ENCODE measurements at regions not wholly inside any gene's neighbourhood (a gene's known extent, or its start where the extent isn't known, plus 50 kb on each side); places are given as distances from the start of the nearest gene placed in this dataset.

- DNase-seq (ENCODE audit: low spot score): no peak
- no peak overlapping the region for H3K27ac ChIP-seq
- no peak for TF ChIP-seq CTCF (conservative IDR thresholded peaks at IDR 0.05; ENCODE audit: low read depth)
- POLR2A ChIA-PET (ENCODE audit: low non-redundant PET): no interaction called here
- CTCF ChIA-PET: interaction anchor here (0.6 kb wide), 1 partner anchor 1943 kb away, joined by 7 read pairs; no protein-coding TSS in a partner anchor
These were observed 358.7 kb upstream of the TFPI start for GRCh38 chr2:187912950-187913349.

GRCh38 chr2:187915810-187916209 lies 361.6 kb upstream of the TFPI start:
- no peak for TF ChIP-seq CTCF (conservative IDR thresholded peaks at IDR 0.05; ENCODE audit: low read depth)
- ChIA-PET POLR2A (ENCODE audit: low non-redundant PET) (no interaction called here), CTCF (no interaction called here)
- no peak for DNase-seq (ENCODE audit: low spot score)
- H3K27ac ChIP-seq: no peak overlapping the region

GRCh38 chr2:187916799-187917198 lies 362.6 kb upstream of the TFPI start:
- no peak for DNase-seq (ENCODE audit: low spot score)
- ChIA-PET CTCF (no interaction called here), POLR2A (ENCODE audit: low non-redundant PET) (no interaction called here)
- no peak overlapping the region for H3K27ac ChIP-seq
- no peak for TF ChIP-seq CTCF (conservative IDR thresholded peaks at IDR 0.05; ENCODE audit: low read depth)

- no peak for TF ChIP-seq CTCF (conservative IDR thresholded peaks at IDR 0.05; ENCODE audit: low read depth)
- DNase-seq (ENCODE audit: low spot score): no peak
- no peak overlapping the region for H3K27ac ChIP-seq
- ChIA-PET CTCF (no interaction called here), POLR2A (ENCODE audit: low non-redundant PET) (no interaction called here)
These were observed 363.3 kb upstream of the TFPI start for GRCh38 chr2:187917535-187917934.

- TF ChIP-seq CTCF (conservative IDR thresholded peaks at IDR 0.05; ENCODE audit: low read depth): no peak
- CTCF ChIA-PET: no interaction called here
- POLR2A ChIA-PET (ENCODE audit: low non-redundant PET): no interaction called here
- DNase-seq (ENCODE audit: low spot score): no peak
- H3K27ac ChIP-seq: no peak overlapping the region
These were observed 365.0 kb upstream of the TFPI start for GRCh38 chr2:187918996-187919821.

- ChIA-PET POLR2A (ENCODE audit: low non-redundant PET) (no interaction called here), CTCF (interaction anchor here (0.6 kb wide), 1 partner anchor 1562 kb away, joined by 3 read pairs; no protein-coding TSS in a partner anchor)
- TF ChIP-seq CTCF (conservative IDR thresholded peaks at IDR 0.05; ENCODE audit: low read depth): no peak
- no peak for DNase-seq (ENCODE audit: low spot score)
- H3K27ac ChIP-seq: no peak overlapping the region
These were observed 366.3 kb upstream of the TFPI start for GRCh38 chr2:187920511-187920910.

All from RWPE1 (cell line).